H1 (cell line): ENCODE measurements at regions not wholly inside any gene's neighbourhood (a gene's known extent, or its start where the extent isn't known, plus 50 kb on each side); places are given as distances from the start of the nearest gene placed in this dataset.

Experiments used
- KDM4A ChIP-seq: IDR thresholded peaks from one replicate; pipeline ENCODE4 v1.7.1; 2012; ENCODE audit warnings: low read depth, mild to moderate bottlenecking, moderate library complexity, low read length, inconsistent platforms; ENCODE audit not compliant: severe bottlenecking
- SAP30 ChIP-seq: fragments of 300-600 bp; sonication (generic); IDR thresholded peaks from 2 replicates; pipeline ENCODE4 v1.7.1; 2012; ENCODE audit warnings: low read length, moderate library complexity, mild to moderate bottlenecking, inconsistent platforms; ENCODE audit not compliant: insufficient read depth, insufficient replicate concordance
- SP4 ChIP-seq: IDR thresholded peaks from 2 replicates; pipeline ENCODE4 v1.6.1; 2012; ENCODE audit warnings: low read length, inconsistent platforms
- SRF ChIP-seq: IDR thresholded peaks from 2 replicates; pipeline ENCODE4 v1.6.1; 2011; ENCODE audit warnings: mild to moderate bottlenecking, low read depth, low read length, moderate library complexity
- TF ChIP-seq, protein P1 (sequence below), 3 experiments: IDR thresholded peaks; 1 replicate in 2 of 3; 2 replicates in 1 of 3; pipeline versions ENCODE4 v1.5.1 to v1.6.1; 2011; ENCODE audit warnings: low read length in 3 of 3, mild to moderate bottlenecking in 3 of 3, inconsistent platforms in 2 of 3, low read depth in 1 of 3, moderate library complexity in 1 of 3; ENCODE audit not compliant: insufficient read depth in 1 of 3; ENCODE audit errors: control extremely low read depth in 1 of 3

DNA sequence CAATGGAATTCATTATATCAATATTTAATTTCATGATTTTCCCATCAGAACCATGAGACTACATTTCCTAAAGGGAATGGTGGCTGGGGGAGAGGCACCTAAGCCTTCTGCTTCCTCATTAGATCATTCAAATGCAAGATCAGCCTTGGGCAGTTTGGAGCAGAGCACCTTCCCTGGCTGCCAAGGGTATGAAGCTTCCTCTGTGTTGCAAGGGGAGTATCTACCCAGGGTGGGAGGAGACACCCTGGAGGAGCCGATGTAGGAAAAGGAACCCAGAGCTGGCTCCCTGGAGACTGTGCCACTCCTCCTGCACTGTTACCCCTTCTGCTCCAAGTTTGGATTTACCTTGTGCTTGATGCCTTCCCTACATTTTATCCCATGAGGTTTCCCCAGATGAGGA is 299.7 kb upstream of the PRDM1 start (continued):
- no peak for TF ChIP-seq SAP30
- TF ChIP-seq, protein P1, sequence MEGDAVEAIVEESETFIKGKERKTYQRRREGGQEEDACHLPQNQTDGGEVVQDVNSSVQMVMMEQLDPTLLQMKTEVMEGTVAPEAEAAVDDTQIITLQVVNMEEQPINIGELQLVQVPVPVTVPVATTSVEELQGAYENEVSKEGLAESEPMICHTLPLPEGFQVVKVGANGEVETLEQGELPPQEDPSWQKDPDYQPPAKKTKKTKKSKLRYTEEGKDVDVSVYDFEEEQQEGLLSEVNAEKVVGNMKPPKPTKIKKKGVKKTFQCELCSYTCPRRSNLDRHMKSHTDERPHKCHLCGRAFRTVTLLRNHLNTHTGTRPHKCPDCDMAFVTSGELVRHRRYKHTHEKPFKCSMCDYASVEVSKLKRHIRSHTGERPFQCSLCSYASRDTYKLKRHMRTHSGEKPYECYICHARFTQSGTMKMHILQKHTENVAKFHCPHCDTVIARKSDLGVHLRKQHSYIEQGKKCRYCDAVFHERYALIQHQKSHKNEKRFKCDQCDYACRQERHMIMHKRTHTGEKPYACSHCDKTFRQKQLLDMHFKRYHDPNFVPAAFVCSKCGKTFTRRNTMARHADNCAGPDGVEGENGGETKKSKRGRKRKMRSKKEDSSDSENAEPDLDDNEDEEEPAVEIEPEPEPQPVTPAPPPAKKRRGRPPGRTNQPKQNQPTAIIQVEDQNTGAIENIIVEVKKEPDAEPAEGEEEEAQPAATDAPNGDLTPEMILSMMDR (IDR thresholded peaks at IDR 0.05; ENCODE audit: control extremely low read depth in 1 of 3, insufficient read depth in 1 of 3, low read depth in 1 of 3, low read length in 3 of 3) = no peak
- TF ChIP-seq SP4 = no peak
- TF ChIP-seq KDM4A = no peak
- no peak for TF ChIP-seq SRF
